ENCODE measurements at regions not wholly inside any gene's neighbourhood (a gene's known extent, or its start where the extent isn't known, plus 50 kb on each side); places are given as distances from the start of the nearest gene placed in this dataset.

GRCh38 chrX:99887918-99888317, 522.2 kb downstream of the PCDH19 start:
- no peak for TF ChIP-seq EZH2 (IDR thresholded peaks at IDR 0.05; ENCODE audit: low read length)
- TF ChIP-seq, protein P1, sequence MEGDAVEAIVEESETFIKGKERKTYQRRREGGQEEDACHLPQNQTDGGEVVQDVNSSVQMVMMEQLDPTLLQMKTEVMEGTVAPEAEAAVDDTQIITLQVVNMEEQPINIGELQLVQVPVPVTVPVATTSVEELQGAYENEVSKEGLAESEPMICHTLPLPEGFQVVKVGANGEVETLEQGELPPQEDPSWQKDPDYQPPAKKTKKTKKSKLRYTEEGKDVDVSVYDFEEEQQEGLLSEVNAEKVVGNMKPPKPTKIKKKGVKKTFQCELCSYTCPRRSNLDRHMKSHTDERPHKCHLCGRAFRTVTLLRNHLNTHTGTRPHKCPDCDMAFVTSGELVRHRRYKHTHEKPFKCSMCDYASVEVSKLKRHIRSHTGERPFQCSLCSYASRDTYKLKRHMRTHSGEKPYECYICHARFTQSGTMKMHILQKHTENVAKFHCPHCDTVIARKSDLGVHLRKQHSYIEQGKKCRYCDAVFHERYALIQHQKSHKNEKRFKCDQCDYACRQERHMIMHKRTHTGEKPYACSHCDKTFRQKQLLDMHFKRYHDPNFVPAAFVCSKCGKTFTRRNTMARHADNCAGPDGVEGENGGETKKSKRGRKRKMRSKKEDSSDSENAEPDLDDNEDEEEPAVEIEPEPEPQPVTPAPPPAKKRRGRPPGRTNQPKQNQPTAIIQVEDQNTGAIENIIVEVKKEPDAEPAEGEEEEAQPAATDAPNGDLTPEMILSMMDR (optimal IDR thresholded peaks at IDR 0.05 in 1 of 3, IDR thresholded peaks at IDR 0.05 in 1 of 3, conservative IDR thresholded peaks at IDR 0.05 in 1 of 3; ENCODE audit: extremely low read depth in 1 of 3, insufficient read depth in 2 of 3, low read length in 3 of 3), result no peak

Measured in keratinocyte (primary cell).